Neutrophil (primary cell): ENCODE measurements at regions not wholly inside any gene's neighbourhood (a gene's known extent, or its start where the extent isn't known, plus 50 kb on each side); places are given as distances from the start of the nearest gene placed in this dataset.

Experiments
- H3K27ac ChIP-seq: fragments of 200-600 bp; sonication (generic); 2 replicates; pipeline ENCODE4 v1.5.1; 2016; ENCODE audit warnings: mild to moderate bottlenecking, moderate library complexity
- H3K27me3 ChIP-seq: fragments of 200-600 bp; sonication (generic); 2 replicates; pipeline ENCODE4 v1.6.0; 2016; ENCODE audit warnings: mild to moderate bottlenecking
- H3K36me3 ChIP-seq: fragments of 200-600 bp; sonication (generic); 2 replicates; pipeline ENCODE4 v1.5.1; 2017
- H3K4me1 ChIP-seq, 2 experiments: fragments of 200-600 bp in 1 of 2; sonication (generic) in 1 of 2; 1 replicate in 1 of 2; 2 replicates in 1 of 2; pipeline versions ENCODE4 v1.5.1 to v1.6.1; 2013 to 2016; ENCODE audit warnings: low read depth in 1 of 2, low read length in 1 of 2, mild to moderate bottlenecking in 1 of 2, moderate library complexity in 1 of 2; ENCODE audit not compliant: control insufficient read depth in 1 of 2, insufficient read depth in 1 of 2
- H3K4me3 ChIP-seq, 2 experiments: fragments of 200-600 bp in 1 of 2; sonication (generic) in 1 of 2; 1 replicate in 1 of 2; 2 replicates in 1 of 2; pipeline ENCODE4 v1.5.1; 2013 to 2016; ENCODE audit warnings: low read depth in 1 of 2, low read length in 1 of 2, mild to moderate bottlenecking in 1 of 2, moderate library complexity in 1 of 2
- H3K9me3 ChIP-seq: fragments of 200-600 bp; sonication (generic); 2 replicates; pipeline ENCODE4 v1.5.1; 2016
- CTCF ChIP-seq: fragments of 200-600 bp; sonication (generic); IDR thresholded peaks from 2 replicates; pipeline ENCODE4 v1.5.1; 2016; ENCODE audit warnings: antibody characterized with exemption

- Histone ChIP-seq H3K36me3 (no peaks in the 10 kb centered on the region), H3K9me3 (no peaks in the 10 kb centered on the region), H3K27ac (no peak overlapping the region), H3K4me3 (no peak overlapping the region), H3K27me3 (peaks cover 62% of the 10 kb centered on the region), H3K4me1 (no peaks in the 10 kb centered on the region)
- TF ChIP-seq CTCF: no peak
These were observed 53.0 kb upstream of the NKX1-1 start for GRCh38 chr4:1459081-1459721.

GRCh38 chr4:1458581-1458980 is 52.3 kb upstream of the NKX1-1 start:
- Histone ChIP-seq H3K27me3 (peaks cover 58% of the 10 kb centered on the region), H3K27ac (no peak overlapping the region), H3K9me3 (no peaks in the 10 kb centered on the region), H3K4me3 (no peak overlapping the region), H3K4me1 (no peaks in the 10 kb centered on the region), H3K36me3 (no peaks in the 10 kb centered on the region)
- no peak for TF ChIP-seq CTCF
